PC-3 (cell line): ENCODE measurements at regions not wholly inside any gene's neighbourhood (a gene's known extent, or its start where the extent isn't known, plus 50 kb on each side); places are given as distances from the start of the nearest gene placed in this dataset.

ENCODE experiments used
- ATAC-seq: fragments of 200-7000 bp; cut with Tn5 transposase; 2 replicates; pipeline ENCODE4 v1.9.1; 2020; ENCODE audit warnings: mild to moderate bottlenecking, moderate library complexity
- BruUV-seq: library from RNA; stranded (reverse); fragments of 400-500 nt; replicated peaks from 2 replicates; lab custom pipeline; 2021; lab: Mats Ljungman, UMichigan
- CTCF ChIA-PET: fragments of 300-600 bp; sonication (Branson Sonifier 250); formaldehyde crosslinking; loops from one replicate; lab custom pipeline; 2022; ENCODE audit warnings: antibody characterized with exemption; lab: Charles Lee
- POLR2A ChIA-PET: fragments of 300-600 bp; sonication (Branson Sonifier 250); formaldehyde crosslinking; loops from one replicate; lab custom pipeline; 2022; ENCODE audit warnings: antibody characterized with exemption; ENCODE audit not compliant: unreplicated experiment; lab: Charles Lee
- DNase-seq: peaks from one replicate; pipeline ENCODE4 v3.0.0-alpha.2; 2015
- H2AFZ ChIP-seq: fragments of 300-600 bp; sonication (generic); 2 replicates; pipeline ENCODE4 v1.6.0; 2016; ENCODE audit warnings: antibody characterized with exemption, low read length
- H3F3A ChIP-seq: fragments of 300-600 bp; sonication (generic); one replicate; pipeline ENCODE4 v1.6.0; 2017; ENCODE audit warnings: antibody characterized with exemption, low read length, control low read depth, mild to moderate bottlenecking; ENCODE audit not compliant: unreplicated experiment
- H3K27ac ChIP-seq: fragments of 300-600 bp; sonication (generic); 2 replicates; pipeline ENCODE4 v1.5.1; 2016; ENCODE audit warnings: mild to moderate bottlenecking, low read length
- H3K27me3 ChIP-seq: fragments of 300-600 bp; sonication (generic); 2 replicates; pipeline ENCODE4 v1.6.1; 2016; ENCODE audit warnings: low read length, mixed read lengths
- H3K36me3 ChIP-seq: fragments of 300-600 bp; sonication (generic); 2 replicates; pipeline ENCODE4 v1.6.1; 2016; ENCODE audit warnings: low read depth, mixed run types, low read length, mixed read lengths
- H3K4me1 ChIP-seq: fragments of 300-600 bp; sonication (generic); 2 replicates; pipeline ENCODE4 v1.5.1; 2016; ENCODE audit warnings: low read length; ENCODE audit not compliant: insufficient read depth
- H3K4me2 ChIP-seq: fragments of 300-600 bp; sonication (generic); 2 replicates; pipeline ENCODE4 v1.6.0; 2016; ENCODE audit warnings: low read length
- H3K4me3 ChIP-seq: fragments of 300-600 bp; sonication (generic); 2 replicates; pipeline ENCODE4 v1.5.1; 2016; ENCODE audit warnings: mild to moderate bottlenecking, low read length, mixed read lengths
- H3K79me2 ChIP-seq: fragments of 300-600 bp; sonication (generic); 2 replicates; pipeline ENCODE4 v1.6.1; 2017; ENCODE audit warnings: low read length, mixed read lengths
- H3K9ac ChIP-seq: fragments of 300-600 bp; sonication (generic); 2 replicates; pipeline ENCODE4 v1.6.0; 2016; ENCODE audit warnings: mild to moderate bottlenecking, low read length
- H3K9me2 ChIP-seq: fragments of 300-600 bp; sonication (generic); replicated peaks from 2 replicates; pipeline ENCODE4 v1.6.1; 2016; ENCODE audit warnings: mixed run types, low read length, mixed read lengths
- H3K9me3 ChIP-seq: fragments of 300-600 bp; sonication (generic); 2 replicates; pipeline ENCODE4 v1.6.1; 2016; ENCODE audit warnings: low read length, mixed read lengths
- H4K20me1 ChIP-seq: fragments of 300-600 bp; sonication (generic); 2 replicates; pipeline ENCODE4 v1.6.1; 2016; ENCODE audit warnings: low read length, mixed read lengths
- CTCF ChIP-seq: fragments of 300-600 bp; sonication (generic); conservative IDR thresholded peaks from 2 replicates; pipeline ENCODE4 v1.5.1; 2017; ENCODE audit warnings: antibody characterized with exemption, low read depth, mild to moderate bottlenecking, low read length
- EZH2 ChIP-seq: fragments of 300-600 bp; sonication (generic); IDR thresholded peaks from one replicate; pipeline ENCODE4 v1.6.1; 2017; ENCODE audit warnings: antibody characterized with exemption, mild to moderate bottlenecking, low read length; ENCODE audit not compliant: unreplicated experiment
- EZH2phosphoT487 ChIP-seq: fragments of 300-600 bp; sonication (generic); IDR thresholded peaks from 2 replicates; pipeline ENCODE4 v1.6.1; 2018; ENCODE audit warnings: mild to moderate bottlenecking, antibody characterized with exemption, low read length, borderline replicate concordance
- intact Hi-C: fragments of 100-400 bp; cut with micrococcal nuclease; formaldehyde crosslinking; loops from 2 replicates; pipeline ENCODE4 v1.9.0; 2023

DNA sequence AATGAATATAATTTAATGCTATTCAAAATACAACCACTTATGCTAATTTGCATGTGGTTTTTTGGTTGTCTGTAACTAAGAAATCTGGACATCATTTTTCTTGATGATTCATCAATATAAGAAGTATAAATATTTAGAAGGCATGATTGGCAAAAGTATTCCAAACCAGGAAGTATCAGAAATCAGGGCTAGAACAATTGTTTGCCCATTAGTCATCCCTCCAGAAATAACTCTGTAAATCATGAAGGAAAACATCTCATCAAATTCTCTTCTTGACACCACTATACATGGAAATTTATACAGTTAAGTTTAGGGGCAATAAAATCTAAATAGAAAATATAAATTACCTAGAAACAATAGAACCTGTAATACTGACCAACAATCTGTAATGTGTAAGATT lies 554.7 kb upstream of the HS3ST5 start:
- H3K36me3 ChIP-seq = no peaks in the 10 kb centered on the region
- H3K4me3 ChIP-seq = no peak overlapping the region
- DNase-seq (peak; percentile 24), ATAC-seq (no peak)
- no peak overlapping the region for H3K9ac ChIP-seq
- no peaks in the 10 kb centered on the region for H3F3A ChIP-seq
- H4K20me1 ChIP-seq = no peaks in the 10 kb centered on the region
- no peaks in the 10 kb centered on the region for H3K79me2 ChIP-seq
- BruUV-seq = no TSS peak
- no peaks in the 10 kb centered on the region for H3K9me2 ChIP-seq
- intact Hi-C loops = no loop called here
- ChIA-PET POLR2A (no interaction called here), CTCF (no interaction called here)
- H3K27ac ChIP-seq = no peak overlapping the region
- no peak overlapping the region for H2AFZ ChIP-seq
- 0 out of 2 replicates have a peak, but pooled peaks cover 3% of the 10 kb centered on the region for H3K27me3 ChIP-seq
- no peak overlapping the region for H3K4me2 ChIP-seq
- no peaks in the 10 kb centered on the region for H3K9me3 ChIP-seq
- no peaks in the 10 kb centered on the region for H3K4me1 ChIP-seq
- TF ChIP-seq EZH2 = no peak
- no peak for TF ChIP-seq EZH2phosphoT487
- TF ChIP-seq CTCF = no peak

DNA sequence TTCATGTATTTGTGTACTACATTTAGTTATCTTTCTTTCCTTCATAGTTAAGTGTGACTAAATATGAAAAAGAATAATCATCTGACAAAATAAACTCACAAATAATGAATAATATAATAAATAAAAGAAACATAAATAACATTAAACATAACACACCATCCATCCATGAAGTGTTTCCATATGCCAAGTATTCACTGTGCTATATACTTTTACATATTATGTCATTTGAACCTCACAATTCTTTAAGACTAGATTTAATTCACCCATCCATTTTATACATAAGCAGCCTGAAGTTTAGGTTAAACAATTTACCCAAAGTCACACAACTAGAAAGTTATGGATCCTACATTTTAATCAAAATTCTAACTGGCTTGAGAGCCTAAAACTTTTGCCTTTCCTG lies 549.4 kb upstream of the HS3ST5 start:
- intact Hi-C loops = no loop called here
- Histone ChIP-seq H3K9me2 (no peaks in the 10 kb centered on the region), H3K9ac (no peak overlapping the region), H3K36me3 (no peaks in the 10 kb centered on the region), H3K4me2 (no peak overlapping the region), H3K9me3 (no peaks in the 10 kb centered on the region), H3K4me3 (no peak overlapping the region), H4K20me1 (no peaks in the 10 kb centered on the region), H3K27me3 (no peaks in the 10 kb centered on the region), H3K4me1 (no peaks in the 10 kb centered on the region), H3K79me2 (no peaks in the 10 kb centered on the region), H3K27ac (no peak overlapping the region), H2AFZ (no peak overlapping the region), H3F3A (no peaks in the 10 kb centered on the region)
- POLR2A ChIA-PET = no interaction called here
- no peak for DNase-seq
- no peak for ATAC-seq
- BruUV-seq = no TSS peak
- CTCF ChIA-PET = no interaction called here
- TF ChIP-seq EZH2phosphoT487 (no peak), CTCF (no peak), EZH2 (no peak)

DNA sequence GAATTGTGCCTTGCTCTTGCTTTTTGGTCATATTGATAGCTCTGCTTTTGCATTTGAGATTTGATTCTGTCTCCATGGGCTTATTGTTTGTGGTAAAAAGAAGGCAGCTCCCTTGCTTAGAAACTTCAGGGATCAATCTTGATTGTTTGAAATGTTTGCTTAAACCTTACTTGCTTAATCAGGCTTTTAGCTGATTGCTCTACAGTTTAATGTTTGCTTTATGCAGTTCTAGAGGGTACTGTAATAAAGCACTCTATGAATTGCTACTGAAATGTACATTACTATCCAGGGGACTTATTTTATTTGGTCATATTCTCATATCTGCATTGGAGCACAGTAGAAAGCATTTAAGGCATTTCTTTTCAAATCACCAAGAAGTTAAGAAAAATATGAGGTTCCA lies 545.4 kb upstream of the HS3ST5 start:
- Histone ChIP-seq H3K4me3 (no peak overlapping the region), H3K4me1 (no peaks in the 10 kb centered on the region), H4K20me1 (no peaks in the 10 kb centered on the region), H2AFZ (no peak overlapping the region), H3K9me3 (no peaks in the 10 kb centered on the region), H3K36me3 (no peaks in the 10 kb centered on the region), H3K9me2 (no peaks in the 10 kb centered on the region), H3K27me3 (no peaks in the 10 kb centered on the region), H3K79me2 (no peaks in the 10 kb centered on the region), H3K4me2 (no peak overlapping the region), H3K9ac (no peak overlapping the region), H3K27ac (no peak overlapping the region), H3F3A (no peaks in the 10 kb centered on the region)
- no TSS peak for BruUV-seq
- DNase-seq (no peak), ATAC-seq (no peak)
- TF ChIP-seq CTCF (no peak), EZH2phosphoT487 (no peak), EZH2 (no peak)
- ChIA-PET CTCF (no interaction called here), POLR2A (no interaction called here)
- intact Hi-C loops = no loop called here
